ENCODE measurements at regions not wholly inside any gene's neighbourhood (a gene's known extent, or its start where the extent isn't known, plus 50 kb on each side); places are given as distances from the start of the nearest gene placed in this dataset.

DNA sequence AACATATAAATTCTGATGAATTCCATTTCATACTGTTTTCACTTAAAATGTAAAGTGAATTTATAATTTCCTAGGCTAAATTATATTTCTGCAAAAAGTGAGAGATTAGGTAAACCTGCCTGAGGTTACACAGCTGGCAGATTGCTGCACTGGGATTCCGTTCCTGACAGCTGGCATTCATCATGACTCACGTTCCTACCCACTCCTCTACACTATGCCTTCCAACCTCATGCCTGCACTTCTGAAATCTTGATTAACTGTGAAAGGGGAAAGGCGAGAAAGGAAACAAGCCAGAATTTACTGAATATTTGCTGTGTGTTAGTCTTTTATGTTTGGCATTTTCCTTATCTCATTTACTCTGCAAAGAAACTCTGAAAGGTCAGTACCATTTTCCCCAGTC lies 73.3 kb upstream of the MON1B start:
- no peak for TF ChIP-seq ZNF274 (IDR thresholded peaks at IDR 0.05; ENCODE audit: low read depth, low read length)
- no peak for TF ChIP-seq YY1 (IDR thresholded peaks at IDR 0.05; ENCODE audit: insufficient read depth, insufficient read length)
- TF ChIP-seq SUZ12 (IDR thresholded peaks at IDR 0.05; ENCODE audit: extremely low read depth, insufficient read depth, insufficient read length), result no peak
